T-cell (primary cell): ENCODE measurements at regions not wholly inside any gene's neighbourhood (a gene's known extent, or its start where the extent isn't known, plus 50 kb on each side); places are given as distances from the start of the nearest gene placed in this dataset.
"Not testable (repeated sequence)": the region's sequence is repeated elsewhere in the genome, so short reads cannot be mapped to it uniquely, and the experiment has no call there.

Experiments
- ATAC-seq, 4 experiments: fragments of 200-7000 bp in 3 of 4; fragments of 150-1000 bp in 1 of 4; cut with Tn5 transposase; replicated peaks in 1 of 4; 1 replicate in 3 of 4; 2 replicates in 1 of 4; pipeline ENCODE4 v1.10.0; 2021; ENCODE audit warnings: moderate library complexity in 3 of 4, mild to moderate bottlenecking in 2 of 4, moderate number of reproducible peaks in 1 of 4
- CTCF ChIA-PET, 2 donors: fragments of 300-600 bp; sonication (Branson Sonifier 250); formaldehyde crosslinking; loops; one replicate each; lab custom pipeline; 2022; ENCODE audit warnings: antibody characterized with exemption in 2 of 2; lab: Charles Lee
- POLR2A ChIA-PET, 2 donors: fragments of 300-600 bp; sonication (Branson Sonifier 250); formaldehyde crosslinking; loops; one replicate each; lab custom pipeline; 2022; ENCODE audit warnings: antibody characterized with exemption in 2 of 2; lab: Charles Lee
- DNase-seq, 35 experiments: peaks; one replicate each; pipeline versions ENCODE4 v3.0.0 to v3.0.0-alpha.2; 2013 to 2023
- H3K27ac ChIP-seq: one replicate; pipeline ENCODE4 v1.5.1; 2013; ENCODE audit warnings: low read length
- H3K27me3 ChIP-seq, 2 experiments: replicated peaks in 1 of 2; 1 replicate in 1 of 2; 2 replicates in 1 of 2; pipeline versions ENCODE4 v1.6.1 to v1.7.0; 2013; ENCODE audit warnings: low read length in 1 of 2, mixed read lengths in 1 of 2; ENCODE audit not compliant: control insufficient read depth in 2 of 2, insufficient read depth in 2 of 2; ENCODE audit errors: extremely low read depth in 1 of 2
- H3K36me3 ChIP-seq, 2 donors: 1 replicate in 1 of 2; 2 replicates in 1 of 2; pipeline versions ENCODE4 v1.6.1 to v1.7.0; 2013; ENCODE audit warnings: low read length in 1 of 2; ENCODE audit not compliant: control insufficient read depth in 2 of 2, insufficient read depth in 1 of 2; ENCODE audit errors: extremely low read depth in 1 of 2
- H3K4me1 ChIP-seq, 2 experiments: 1 replicate in 1 of 2; 2 replicates in 1 of 2; pipeline versions ENCODE4 v1.6.1 to v1.7.0; 2013; ENCODE audit warnings: low read length in 2 of 2, mixed read lengths in 1 of 2; ENCODE audit not compliant: insufficient read depth in 2 of 2, control insufficient read depth in 1 of 2; ENCODE audit errors: extremely low read depth in 1 of 2
- H3K4me3 ChIP-seq, 2 donors: 1 replicate in 1 of 2; 2 replicates in 1 of 2; pipeline versions ENCODE4 v1.5.1 to v1.7.0; 2013; ENCODE audit warnings: mild to moderate bottlenecking in 2 of 2, low read length in 1 of 2, moderate library complexity in 1 of 2; ENCODE audit not compliant: control insufficient read depth in 1 of 2; ENCODE audit errors: extremely low read depth in 1 of 2
- H3K9me3 ChIP-seq: 2 replicates; pipeline ENCODE4 v1.7.0; 2013
- H3K27ac Mint-ChIP-seq, 2 donors: one replicate each; pipeline ENCODE4 v1.8.0; 2020 to 2021; ENCODE audit warnings: mild to moderate bottlenecking in 2 of 2, mixed read lengths in 2 of 2
- H3K27me3 Mint-ChIP-seq, 2 donors: one replicate each; pipeline ENCODE4 v1.8.0; 2021 to 2022; ENCODE audit warnings: mixed read lengths in 2 of 2
- H3K36me3 Mint-ChIP-seq: one replicate; pipeline ENCODE4 v1.8.0; 2021; ENCODE audit warnings: mixed read lengths
- H3K4me1 Mint-ChIP-seq, 3 donors: one replicate each; pipeline ENCODE4 v1.8.0; 2020 to 2022; ENCODE audit warnings: mixed read lengths in 3 of 3, mild to moderate bottlenecking in 1 of 3
- H3K4me3 Mint-ChIP-seq, 3 donors: one replicate each; pipeline ENCODE4 v1.8.0; 2020 to 2022; ENCODE audit warnings: mild to moderate bottlenecking in 3 of 3, mixed read lengths in 3 of 3, moderate library complexity in 3 of 3
- H3K9me3 Mint-ChIP-seq, 3 donors: one replicate each; pipeline ENCODE4 v1.8.0; 2020 to 2022; ENCODE audit warnings: mixed read lengths in 3 of 3
- WGBS: methylation state at CpG from one replicate; pipeline ENCODE4 v1.1.5; 2013; ENCODE audit warnings: missing lambda C conversion rate; ENCODE audit not compliant: insufficient coverage; 5-methylcytosine and 5-hydroxymethylcytosine counted together

GRCh38 chr12:28089338-28089737 lies 100.9 kb upstream of the CCDC91 start:
- H3K4me3 ChIP-seq, result no peak overlapping the region
- Mint-ChIP-seq H3K4me1 (peaks cover 5 to 11% (median 11%) of the 10 kb centered on the region in 3 donors), H3K9me3 (no peaks in the 10 kb centered on the region), H3K27me3 (peaks cover 5 to 32% of the 10 kb centered on the region in 2 donors), H3K27ac (no peak overlapping the region), H3K4me3 (no peak overlapping the region), H3K36me3 (no peaks in the 10 kb centered on the region)
- WGBS, result no CpG with 5 or more reads among the region's 5 CpGs
- H3K4me1 ChIP-seq, result peaks cover 0 to 5% of the 10 kb centered on the region in 2 experiments
- CTCF ChIA-PET, result no interaction called here
- POLR2A ChIA-PET, result no interaction called here
- H3K36me3 ChIP-seq, result no peaks in the 10 kb centered on the region
- no peaks in the 10 kb centered on the region for H3K27me3 ChIP-seq
- DNase-seq (no peak), ATAC-seq (no peak)
- H3K9me3 ChIP-seq, result no peaks in the 10 kb centered on the region
- no peak overlapping the region for H3K27ac ChIP-seq

- no peaks in the 10 kb centered on the region for H3K9me3 ChIP-seq
- H3K4me3 ChIP-seq, result no peak overlapping the region
- Mint-ChIP-seq H3K36me3 (no peaks in the 10 kb centered on the region), H3K27me3 (peaks cover 2 to 24% of the 10 kb centered on the region in 2 donors), H3K27ac (no peak overlapping the region), H3K9me3 (no peaks in the 10 kb centered on the region), H3K4me3 (no peak overlapping the region), H3K4me1 (peaks cover 5 to 11% (median 11%) of the 10 kb centered on the region in 3 donors)
- H3K36me3 ChIP-seq, result no peaks in the 10 kb centered on the region
- ATAC-seq (no peak), DNase-seq (no peak)
- no peak overlapping the region for H3K27ac ChIP-seq
- no peaks in the 10 kb centered on the region for H3K27me3 ChIP-seq
- POLR2A ChIA-PET, result no interaction called here
- CTCF ChIA-PET, result interaction anchor here in 1 of 2 donors (0.6 kb wide), 1 partner anchor 23 kb away, joined by 4 read pairs; no protein-coding TSS in a partner anchor
- WGBS, result no CpG with 5 or more reads among the region's 3 CpGs
- H3K4me1 ChIP-seq, result peaks cover 0 to 5% of the 10 kb centered on the region in 2 experiments
Observed at GRCh38 chr12:28090835-28091234, 99.4 kb upstream of the CCDC91 start.

- Mint-ChIP-seq H3K4me3 (no peak overlapping the region), H3K27ac (no peak overlapping the region), H3K4me1 (peaks cover 0 to 11% (median 8%) of the 10 kb centered on the region in 3 donors), H3K36me3 (no peaks in the 10 kb centered on the region), H3K9me3 (no peaks in the 10 kb centered on the region), H3K27me3 (peaks cover 2 to 16% of the 10 kb centered on the region in 2 donors)
- DNase-seq (no peak), ATAC-seq (no peak)
- 80% methylated on average over 1 of the region's 4 CpGs for WGBS
- no peak overlapping the region for H3K4me3 ChIP-seq
- H3K27ac ChIP-seq, result no peak overlapping the region
- POLR2A ChIA-PET, result no interaction called here
- H3K9me3 ChIP-seq, result no peaks in the 10 kb centered on the region
- H3K36me3 ChIP-seq, result no peaks in the 10 kb centered on the region
- peaks cover 0 to 5% of the 10 kb centered on the region in 2 experiments for H3K4me1 ChIP-seq
- H3K27me3 ChIP-seq, result no peaks in the 10 kb centered on the region
- CTCF ChIA-PET, result interaction anchor here in 1 of 2 donors (0.6 kb wide), 1 partner anchor 1485 kb away, joined by 3 read pairs; no protein-coding TSS in a partner anchor
Observed at GRCh38 chr12:28092396-28092795, 97.9 kb upstream of the CCDC91 start.

DNA sequence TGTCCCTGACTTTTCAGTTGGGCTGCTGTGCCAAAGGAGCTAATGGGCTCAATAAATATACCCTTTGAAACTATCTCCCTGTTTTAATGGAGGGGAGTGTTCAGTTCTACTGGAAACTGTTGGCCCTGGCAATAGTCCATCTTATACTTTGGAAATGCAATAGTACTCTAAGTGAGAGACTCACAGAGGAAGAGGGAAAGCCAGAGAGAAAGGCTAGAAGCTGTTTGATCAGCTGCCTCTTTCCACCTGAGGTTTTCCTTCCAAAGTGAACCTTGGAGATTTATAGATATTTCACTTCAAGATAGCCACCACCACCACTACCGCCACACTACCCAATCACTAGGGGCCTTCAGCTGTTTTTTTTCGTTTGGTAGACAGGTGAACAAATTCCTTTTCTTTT lies 93.6 kb upstream of the CCDC91 start:
- no peaks in the 10 kb centered on the region for H3K9me3 ChIP-seq
- CTCF ChIA-PET, result no interaction called here
- DNase-seq, result no peak
- Mint-ChIP-seq H3K27ac (no peak overlapping the region), H3K4me3 (no peak overlapping the region), H3K27me3 (peaks cover 3 to 16% of the 10 kb centered on the region in 2 donors), H3K9me3 (no peaks in the 10 kb centered on the region), H3K4me1 (no peaks in the 10 kb centered on the region), H3K36me3 (no peaks in the 10 kb centered on the region)
- POLR2A ChIA-PET, result no interaction called here
- H3K4me1 ChIP-seq, result no peaks in the 10 kb centered on the region
- H3K27me3 ChIP-seq, result no peaks in the 10 kb centered on the region
- no CpG with 5 or more reads among the region's 2 CpGs for WGBS
- ATAC-seq, result no peak
- H3K36me3 ChIP-seq, result no peaks in the 10 kb centered on the region
- H3K4me3 ChIP-seq, result no peak overlapping the region
- H3K27ac ChIP-seq, result no peak overlapping the region

DNA sequence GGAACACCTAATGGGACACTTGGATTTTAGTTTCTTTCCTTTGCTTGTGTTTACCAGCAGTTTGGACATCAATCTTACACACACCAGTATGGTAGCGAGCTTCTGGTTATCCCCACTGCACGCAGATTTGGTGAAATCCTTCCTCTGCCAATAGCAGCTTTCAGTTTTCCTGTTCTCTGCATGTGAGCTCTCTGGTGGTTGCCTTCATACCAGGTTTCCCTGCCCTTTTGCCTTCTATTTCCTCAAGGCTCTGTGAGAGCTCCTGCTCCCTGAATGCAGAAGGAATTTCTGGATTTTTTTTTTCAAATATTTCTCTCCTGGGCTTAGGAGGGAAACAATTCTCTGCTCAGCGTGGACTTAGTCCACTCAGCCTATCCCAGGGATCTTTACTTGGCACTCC lies 93.0 kb upstream of the CCDC91 start:
- ATAC-seq (no peak), DNase-seq (no peak)
- Mint-ChIP-seq H3K4me3 (no peak overlapping the region), H3K4me1 (no peaks in the 10 kb centered on the region), H3K27ac (no peak overlapping the region), H3K36me3 (no peaks in the 10 kb centered on the region), H3K27me3 (peaks cover 3 to 16% of the 10 kb centered on the region in 2 donors), H3K9me3 (no peaks in the 10 kb centered on the region)
- no peaks in the 10 kb centered on the region for H3K4me1 ChIP-seq
- no peaks in the 10 kb centered on the region for H3K9me3 ChIP-seq
- no peaks in the 10 kb centered on the region for H3K27me3 ChIP-seq
- no peaks in the 10 kb centered on the region for H3K36me3 ChIP-seq
- WGBS, result 100% methylated on average over 2 of the region's 3 CpGs
- ChIA-PET CTCF (no interaction called here), POLR2A (no interaction called here)
- no peak overlapping the region for H3K4me3 ChIP-seq
- H3K27ac ChIP-seq, result no peak overlapping the region

DNA sequence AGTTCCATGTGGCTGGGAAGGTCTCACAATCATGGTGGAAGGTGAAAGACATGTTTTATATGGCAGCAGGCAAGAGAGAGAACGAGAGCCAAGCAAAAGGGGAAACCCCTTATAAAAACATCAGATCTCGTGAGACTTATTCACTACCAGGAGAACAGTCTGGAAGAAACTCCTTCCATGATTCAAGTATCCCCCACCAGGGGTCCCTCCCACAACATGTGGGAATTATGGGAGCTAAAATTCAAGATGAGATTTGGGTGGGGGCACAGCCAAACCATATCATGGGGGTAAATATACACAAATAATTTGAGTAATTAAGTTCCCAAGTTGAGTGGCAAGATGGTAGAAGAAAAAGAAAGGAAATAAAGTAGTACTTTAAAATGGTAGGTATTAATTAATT lies 91.0 kb upstream of the CCDC91 start:
- H3K27ac ChIP-seq, ATAC-seq, H3K27me3 ChIP-seq, H3K4me3 Mint-ChIP-seq, H3K27ac Mint-ChIP-seq, DNase-seq, H3K4me1 Mint-ChIP-seq, H3K4me3 ChIP-seq, H3K9me3 ChIP-seq, H3K9me3 Mint-ChIP-seq, POLR2A ChIA-PET, H3K36me3 ChIP-seq, H3K4me1 ChIP-seq, H3K36me3 Mint-ChIP-seq, CTCF ChIA-PET: not testable (repeated sequence)
- H3K27me3 Mint-ChIP-seq, result peaks cover 1 to 15% of the 10 kb centered on the region in 2 donors
- WGBS, result no CpG with 5 or more reads among the region's 2 CpGs

DNA sequence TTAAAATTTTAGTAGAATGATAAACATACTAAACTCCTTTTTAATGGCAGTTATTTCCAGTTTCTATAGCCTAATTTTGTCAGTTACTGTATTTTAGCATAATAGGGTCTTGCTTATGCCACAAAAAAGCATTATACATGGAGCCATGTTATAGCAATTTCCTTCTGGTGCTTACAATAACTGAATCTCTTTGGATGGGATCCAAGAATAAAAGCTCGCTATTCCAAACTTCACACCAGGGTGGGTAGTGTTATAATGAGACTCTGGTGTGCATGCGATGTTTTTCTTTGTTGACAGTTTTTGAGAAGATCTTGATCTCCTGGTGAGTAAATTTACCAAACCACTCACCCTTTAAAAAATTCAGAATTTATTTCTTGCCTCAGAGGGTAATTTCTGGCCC lies 90.4 kb upstream of the CCDC91 start:
- Histone ChIP-seq H3K36me3 (no peaks in the 10 kb centered on the region), H3K27me3 (no peaks in the 10 kb centered on the region), H3K4me1 (no peaks in the 10 kb centered on the region), H3K9me3 (no peaks in the 10 kb centered on the region), H3K4me3 (no peak overlapping the region), H3K27ac (no peak overlapping the region)
- ATAC-seq (no peak), DNase-seq (no peak)
- H3K27ac Mint-ChIP-seq, result no peak overlapping the region
- H3K4me1 Mint-ChIP-seq, result no peaks in the 10 kb centered on the region
- H3K9me3 Mint-ChIP-seq, result no peaks in the 10 kb centered on the region
- POLR2A ChIA-PET, result no interaction called here
- H3K27me3 Mint-ChIP-seq, result peaks cover 1 to 15% of the 10 kb centered on the region in 2 donors
- whole genome bisulfite sequencing, result no CpG with 5 or more reads among the region's 2 CpGs
- H3K4me3 Mint-ChIP-seq, result no peak overlapping the region
- CTCF ChIA-PET, result no interaction called here
- H3K36me3 Mint-ChIP-seq, result peaks cover 3% of the 10 kb centered on the region
